Cardiac fibroblast (primary cell): ENCODE measurements at regions not wholly inside any gene's neighbourhood (a gene's known extent, or its start where the extent isn't known, plus 50 kb on each side); places are given as distances from the start of the nearest gene placed in this dataset.

Experiments used
- DNase-seq, 2 donors: peaks; one replicate each; pipeline versions ENCODE4 v3.0.0 to v3.0.0-alpha.2; 2010; ENCODE audit warnings: low read depth in 2 of 2
- H3K4me3 ChIP-seq, 2 donors: replicated peaks in 1 of 2; 1 replicate in 1 of 2; 2 replicates in 1 of 2; pipeline ENCODE4 v1.5.1; 2011; ENCODE audit warnings: low read depth in 2 of 2, low read length in 2 of 2, mild to moderate bottlenecking in 2 of 2, moderate library complexity in 1 of 2
- CTCF ChIP-seq: IDR thresholded peaks from one replicate; pipeline ENCODE4 v1.5.1; 2011; ENCODE audit warnings: low read depth, mild to moderate bottlenecking, low read length, inconsistent platforms

- peak in 1 of 2 donors; percentile 31 for DNase-seq
- TF ChIP-seq CTCF, result peak; percentile 8
- H3K4me3 ChIP-seq, result no peak overlapping the region
Observed at GRCh38 chr1:60386249-60386648, 312.7 kb upstream of the C1orf87 start.

GRCh38 chr1:60376196-60376595, 302.6 kb upstream of the C1orf87 start:
- DNase-seq, result no peak
- no peak overlapping the region for H3K4me3 ChIP-seq
- no peak for TF ChIP-seq CTCF

GRCh38 chr1:60374537-60374936, 301.0 kb upstream of the C1orf87 start:
- TF ChIP-seq CTCF, result no peak
- no peak overlapping the region for H3K4me3 ChIP-seq
- no peak for DNase-seq

GRCh38 chr1:60367532-60367931, 294.0 kb upstream of the C1orf87 start:
- TF ChIP-seq CTCF, result no peak
- no peak overlapping the region for H3K4me3 ChIP-seq

GRCh38 chr1:60359431-60359830, 285.9 kb upstream of the C1orf87 start:
- H3K4me3 ChIP-seq, result no peak overlapping the region
- no peak for TF ChIP-seq CTCF
- DNase-seq, result no peak

More at GRCh38 chr1:60367532-60367931, 294.0 kb upstream of the C1orf87 start:
- DNase-seq, result no peak

- DNase-seq, result no peak
- H3K4me3 ChIP-seq, result no peak overlapping the region
- TF ChIP-seq CTCF, result no peak
Observed at GRCh38 chr1:60350531-60350930, 277.0 kb upstream of the C1orf87 start.

GRCh38 chr1:60348884-60349283, 275.3 kb upstream of the C1orf87 start:
- no peak for TF ChIP-seq CTCF
- H3K4me3 ChIP-seq, result no peak overlapping the region
- no peak for DNase-seq
